ENCODE measurements at regions not wholly inside any gene's neighbourhood (a gene's known extent, or its start where the extent isn't known, plus 50 kb on each side); places are given as distances from the start of the nearest gene placed in this dataset.

DNA sequence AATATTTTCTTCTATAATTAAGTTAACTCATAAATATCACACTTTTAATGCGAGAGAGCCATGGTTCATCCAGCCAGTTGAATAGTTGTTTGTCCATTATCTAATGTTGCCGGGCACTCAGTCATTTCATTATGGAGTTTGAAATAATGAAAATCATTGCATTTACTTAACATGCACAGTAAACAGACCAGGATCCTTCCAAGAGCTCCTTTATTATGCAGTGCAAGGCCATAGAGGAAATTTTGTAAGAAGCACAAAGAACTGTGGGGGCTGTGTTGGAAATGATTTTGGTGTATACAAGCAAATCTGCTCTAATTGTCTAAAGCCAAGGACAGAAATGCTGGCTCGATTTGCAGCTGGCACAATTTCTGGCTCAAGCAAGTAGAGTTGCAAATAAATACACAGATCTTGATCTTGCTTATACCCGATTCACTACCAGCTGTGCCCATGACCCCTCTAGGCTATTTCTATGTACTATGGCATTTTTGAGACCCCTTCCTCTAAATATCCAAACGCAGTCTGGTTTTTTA is 400.3 kb upstream of the HNRNPA3 start:
- Mint-ChIP-seq H3K4me3 (no peak overlapping the region), H3K27me3 (peaks cover 3% of the 10 kb centered on the region), H3K36me3 (no peaks in the 10 kb centered on the region), H3K4me1 (ENCODE audit: unreplicated experiment) (peaks cover 20% of the 10 kb centered on the region), H3K9me3 (no peaks in the 10 kb centered on the region), H3K27ac (no peak overlapping the region)
- TF ChIP-seq CTCF (conservative IDR thresholded peaks at IDR 0.05), result no peak
- no peak for DNase-seq (ENCODE audit: extremely low spot score, unreplicated experiment)

DNA sequence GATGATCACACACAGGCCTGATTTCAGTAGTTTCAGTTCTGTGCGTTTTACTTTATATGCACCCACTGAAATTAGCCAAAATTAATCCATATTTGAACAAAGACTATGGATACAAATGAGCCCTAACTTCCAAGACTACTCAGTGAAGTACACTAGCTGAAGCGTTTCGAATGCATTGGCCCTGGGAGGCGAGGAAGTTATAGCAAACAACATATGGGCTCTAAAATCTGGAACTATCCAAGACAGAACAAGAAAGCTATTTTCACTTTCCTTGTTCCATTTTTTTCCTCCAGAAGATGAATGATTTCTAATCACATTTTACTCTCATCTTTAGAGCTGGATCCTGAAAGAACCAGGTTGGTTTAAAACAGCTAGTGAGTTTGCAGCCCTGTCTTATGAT is 399.4 kb upstream of the HNRNPA3 start:
- TF ChIP-seq CTCF (conservative IDR thresholded peaks at IDR 0.05), result no peak
- Mint-ChIP-seq H3K4me1 (ENCODE audit: unreplicated experiment) (peaks cover 20% of the 10 kb centered on the region), H3K4me3 (no peak overlapping the region), H3K36me3 (no peaks in the 10 kb centered on the region), H3K9me3 (no peaks in the 10 kb centered on the region), H3K27me3 (peaks cover 3% of the 10 kb centered on the region), H3K27ac (no peak overlapping the region)
- DNase-seq (ENCODE audit: extremely low spot score, unreplicated experiment), result no peak

DNA sequence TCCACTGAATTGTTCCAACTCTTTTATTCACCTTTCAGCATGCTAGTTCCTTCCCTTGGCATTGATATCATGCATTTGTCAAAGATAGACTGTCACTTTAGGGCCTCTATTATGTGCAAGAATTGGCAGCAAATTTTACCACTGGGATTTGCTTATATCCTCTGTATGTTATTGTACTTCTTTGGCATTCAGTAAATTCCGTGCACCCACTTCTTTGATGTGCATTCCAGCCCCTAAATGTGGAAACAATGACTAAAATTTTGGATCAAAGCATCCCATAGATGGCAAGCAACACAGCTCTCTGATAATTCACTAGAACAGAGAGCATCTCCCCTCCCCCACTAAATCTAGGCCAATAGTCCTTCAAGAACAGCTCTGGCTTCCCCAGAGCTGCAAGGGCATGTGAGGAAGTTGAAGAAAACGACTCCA is 399.0 kb upstream of the HNRNPA3 start:
- Mint-ChIP-seq H3K4me1 (ENCODE audit: unreplicated experiment) (peaks cover 25% of the 10 kb centered on the region), H3K4me3 (no peak overlapping the region), H3K27ac (no peak overlapping the region), H3K27me3 (peaks cover 6% of the 10 kb centered on the region), H3K9me3 (no peaks in the 10 kb centered on the region), H3K36me3 (no peaks in the 10 kb centered on the region)
- DNase-seq (ENCODE audit: extremely low spot score, unreplicated experiment), result no peak
- no peak for TF ChIP-seq CTCF (conservative IDR thresholded peaks at IDR 0.05)

GRCh38 chr2:176814274-176814673 is 398.3 kb upstream of the HNRNPA3 start:
- Mint-ChIP-seq H3K36me3 (no peaks in the 10 kb centered on the region), H3K27me3 (peaks cover 6% of the 10 kb centered on the region), H3K4me3 (no peak overlapping the region), H3K27ac (peak overlapping the region; percentile 10), H3K4me1 (ENCODE audit: unreplicated experiment) (peaks cover 31% of the 10 kb centered on the region), H3K9me3 (no peaks in the 10 kb centered on the region)
- TF ChIP-seq CTCF (conservative IDR thresholded peaks at IDR 0.05), result no peak
- DNase-seq (ENCODE audit: extremely low spot score, unreplicated experiment), result no peak

- peaks cover 34% of the 10 kb centered on the region for H3K4me1 Mint-ChIP-seq (ENCODE audit: unreplicated experiment)
- TF ChIP-seq CTCF (conservative IDR thresholded peaks at IDR 0.05), result peak; percentile 85
- peaks cover 6% of the 10 kb centered on the region for H3K27me3 Mint-ChIP-seq
- no peak overlapping the region for H3K4me3 Mint-ChIP-seq
- DNase-seq (ENCODE audit: extremely low spot score, unreplicated experiment), result no peak
- H3K36me3 Mint-ChIP-seq, result no peaks in the 10 kb centered on the region
- H3K27ac Mint-ChIP-seq, result peak overlapping the region; percentile 10
- H3K9me3 Mint-ChIP-seq, result no peaks in the 10 kb centered on the region
Observed at GRCh38 chr2:176814740-176815367, 397.7 kb upstream of the HNRNPA3 start.

Measured in type B pancreatic cell (in vitro differentiated cells).